ENCODE measurements at regions not wholly inside any gene's neighbourhood (a gene's known extent, or its start where the extent isn't known, plus 50 kb on each side); places are given as distances from the start of the nearest gene placed in this dataset.
"Not testable (repeated sequence)": the region's sequence is repeated elsewhere in the genome, so short reads cannot be mapped to it uniquely, and the experiment has no call there.

GRCh38 chr13:44778761-44779484 lies 202.8 kb upstream of the TSC22D1 start:
- H3K9me3 ChIP-seq (replicated peaks), result no peaks in the 10 kb centered on the region
- H3K4me3 ChIP-seq, result no peak overlapping the region
- no peaks in the 10 kb centered on the region for H3K4me1 ChIP-seq (replicated peaks)
- H3K27ac ChIP-seq, result no peak overlapping the region
- H3K36me3 ChIP-seq, result no peaks in the 10 kb centered on the region
- no peaks in the 10 kb centered on the region for H3K27me3 ChIP-seq (replicated peaks)
- DNase-seq (ENCODE audit: low read depth in 1 of 2, low spot score in 2 of 2), result no peak

GRCh38 chr13:44775290-44775689 lies 199.2 kb upstream of the TSC22D1 start:
- DNase-seq (ENCODE audit: low read depth in 1 of 2, low spot score in 2 of 2); H3K27ac ChIP-seq; H3K27me3 ChIP-seq (replicated peaks); H3K9me3 ChIP-seq (replicated peaks); H3K36me3 ChIP-seq; H3K4me1 ChIP-seq (replicated peaks); H3K4me3 ChIP-seq: not testable (repeated sequence)

- no peaks in the 10 kb centered on the region for H3K9me3 ChIP-seq (replicated peaks)
- H3K4me3 ChIP-seq, result no peak overlapping the region
- DNase-seq (ENCODE audit: low read depth in 1 of 2, low spot score in 2 of 2), result peak in 1 of 2 experiments; percentile 50
- H3K27me3 ChIP-seq (replicated peaks), result no peaks in the 10 kb centered on the region
- H3K4me1 ChIP-seq (replicated peaks), result peaks cover 16% of the 10 kb centered on the region
- no peak overlapping the region for H3K27ac ChIP-seq
- no peaks in the 10 kb centered on the region for H3K36me3 ChIP-seq
Measured at GRCh38 chr13:44770951-44771350, 194.8 kb upstream of the TSC22D1 start.

GRCh38 chr13:44769686-44770085 lies 193.6 kb upstream of the TSC22D1 start:
- Histone ChIP-seq H3K4me3 (no peak overlapping the region), H3K27ac (no peak overlapping the region), H3K36me3 (no peaks in the 10 kb centered on the region), H3K4me1 (replicated peaks) (peaks cover 16% of the 10 kb centered on the region), H3K27me3 (replicated peaks) (no peaks in the 10 kb centered on the region), H3K9me3 (replicated peaks) (no peaks in the 10 kb centered on the region)
- DNase-seq (ENCODE audit: low read depth in 1 of 2, low spot score in 2 of 2), result no peak

GRCh38 chr13:44768775-44769581 lies 192.8 kb upstream of the TSC22D1 start:
- no peaks in the 10 kb centered on the region for H3K27me3 ChIP-seq (replicated peaks)
- H3K4me1 ChIP-seq (replicated peaks), result peaks cover 16% of the 10 kb centered on the region
- H3K4me3 ChIP-seq, result no peak overlapping the region
- DNase-seq (ENCODE audit: low read depth in 1 of 2, low spot score in 2 of 2), result no peak
- H3K36me3 ChIP-seq, result no peaks in the 10 kb centered on the region
- no peaks in the 10 kb centered on the region for H3K9me3 ChIP-seq (replicated peaks)
- H3K27ac ChIP-seq, result no peak overlapping the region

GRCh38 chr13:44768239-44768638 lies 192.1 kb upstream of the TSC22D1 start:
- H3K4me3 ChIP-seq, result no peak overlapping the region
- no peaks in the 10 kb centered on the region for H3K9me3 ChIP-seq (replicated peaks)
- peaks cover 16% of the 10 kb centered on the region for H3K4me1 ChIP-seq (replicated peaks)
- no peak overlapping the region for H3K27ac ChIP-seq
- no peaks in the 10 kb centered on the region for H3K27me3 ChIP-seq (replicated peaks)
- H3K36me3 ChIP-seq, result no peaks in the 10 kb centered on the region
- DNase-seq (ENCODE audit: low read depth in 1 of 2, low spot score in 2 of 2), result no peak

GRCh38 chr13:44765001-44765471 lies 188.9 kb upstream of the TSC22D1 start:
- Histone ChIP-seq H3K9me3 (replicated peaks) (no peaks in the 10 kb centered on the region), H3K36me3 (no peaks in the 10 kb centered on the region), H3K4me3 (no peak overlapping the region), H3K27me3 (replicated peaks) (no peaks in the 10 kb centered on the region), H3K27ac (no peak overlapping the region), H3K4me1 (replicated peaks) (peaks cover 10% of the 10 kb centered on the region)
- no peak for DNase-seq (ENCODE audit: low read depth in 1 of 2, low spot score in 2 of 2)

GRCh38 chr13:44764302-44764692 lies 188.2 kb upstream of the TSC22D1 start:
- Histone ChIP-seq H3K36me3 (no peaks in the 10 kb centered on the region), H3K27me3 (replicated peaks) (no peaks in the 10 kb centered on the region), H3K9me3 (replicated peaks) (no peaks in the 10 kb centered on the region), H3K27ac (no peak overlapping the region), H3K4me1 (replicated peaks) (peaks cover 11% of the 10 kb centered on the region), H3K4me3 (no peak overlapping the region)
- DNase-seq (ENCODE audit: low read depth in 1 of 2, low spot score in 2 of 2), result no peak

- H3K4me3 ChIP-seq, result no peak overlapping the region
- H3K9me3 ChIP-seq (replicated peaks), result no peaks in the 10 kb centered on the region
- H3K27ac ChIP-seq, result no peak overlapping the region
- H3K27me3 ChIP-seq (replicated peaks), result no peaks in the 10 kb centered on the region
- H3K4me1 ChIP-seq (replicated peaks), result peaks cover 16% of the 10 kb centered on the region
- no peak for DNase-seq (ENCODE audit: low read depth in 1 of 2, low spot score in 2 of 2)
- H3K36me3 ChIP-seq, result no peaks in the 10 kb centered on the region
Measured at GRCh38 chr13:44763615-44764301, 187.6 kb upstream of the TSC22D1 start.

GRCh38 chr13:44762911-44763310 lies 186.8 kb upstream of the TSC22D1 start:
- H3K27me3 ChIP-seq (replicated peaks), result no peaks in the 10 kb centered on the region
- no peak overlapping the region for H3K27ac ChIP-seq
- H3K4me1 ChIP-seq (replicated peaks), result peaks cover 25% of the 10 kb centered on the region
- H3K9me3 ChIP-seq (replicated peaks), result no peaks in the 10 kb centered on the region
- no peak for DNase-seq (ENCODE audit: low read depth in 1 of 2, low spot score in 2 of 2)
- H3K36me3 ChIP-seq, result no peaks in the 10 kb centered on the region
- H3K4me3 ChIP-seq, result no peak overlapping the region

GRCh38 chr13:44760434-44760833 lies 184.3 kb upstream of the TSC22D1 start:
- Histone ChIP-seq H3K4me1 (replicated peaks) (peaks cover 45% of the 10 kb centered on the region), H3K9me3 (replicated peaks) (no peaks in the 10 kb centered on the region), H3K27ac (peak overlapping the region; percentile 93; the same call in 1 of the 2 replicates), H3K36me3 (no peaks in the 10 kb centered on the region), H3K4me3 (no peak overlapping the region), H3K27me3 (replicated peaks) (no peaks in the 10 kb centered on the region)
- no peak for DNase-seq (ENCODE audit: low read depth in 1 of 2, low spot score in 2 of 2)

GRCh38 chr13:44759384-44760360 lies 183.5 kb upstream of the TSC22D1 start:
- H3K27me3 ChIP-seq (replicated peaks), result no peaks in the 10 kb centered on the region
- peaks cover 45% of the 10 kb centered on the region for H3K4me1 ChIP-seq (replicated peaks)
- H3K4me3 ChIP-seq, result no peak overlapping the region
- H3K36me3 ChIP-seq, result no peaks in the 10 kb centered on the region
- no peak for DNase-seq (ENCODE audit: low read depth in 1 of 2, low spot score in 2 of 2)
- no peaks in the 10 kb centered on the region for H3K9me3 ChIP-seq (replicated peaks)
- H3K27ac ChIP-seq, result peak overlapping the region; percentile 93
